Astrocyte (in vitro differentiated cells and primary cell): ENCODE measurements at regions not wholly inside any gene's neighbourhood (a gene's known extent, or its start where the extent isn't known, plus 50 kb on each side); places are given as distances from the start of the nearest gene placed in this dataset.

Source experiments
- DNase-seq: peaks from one replicate; pipeline ENCODE4 v3.0.0-alpha.2; 2010; ENCODE audit warnings: low read depth
- FAIRE-seq: peaks from 2 replicates; lab custom pipeline; 2011; peaks lifted over from hg19 to GRCh38; lab: Jason Lieb, UNC
- H2AFZ ChIP-seq: 2 replicates; pipeline ENCODE4 v1.6.0; 2012; ENCODE audit warnings: low read depth, low read length, inconsistent platforms
- H3K27ac ChIP-seq: 2 replicates; pipeline ENCODE4 v1.5.1; 2011; ENCODE audit warnings: low read depth, low read length, inconsistent platforms
- H3K27me3 ChIP-seq: 2 replicates; pipeline ENCODE4 v1.6.0; 2011; ENCODE audit warnings: low read length, inconsistent platforms; ENCODE audit not compliant: insufficient read depth
- H3K36me3 ChIP-seq: 2 replicates; pipeline ENCODE4 v1.5.1; 2011; ENCODE audit warnings: low read length, inconsistent platforms; ENCODE audit not compliant: insufficient read depth
- H3K4me1 ChIP-seq: 2 replicates; pipeline ENCODE4 v1.5.1; 2011; ENCODE audit warnings: low read length, inconsistent platforms; ENCODE audit not compliant: insufficient read depth
- H3K4me2 ChIP-seq: 2 replicates; pipeline ENCODE4 v1.6.0; 2012; ENCODE audit warnings: low read length, inconsistent platforms
- H3K4me3 ChIP-seq: 2 replicates; pipeline ENCODE4 v1.5.1; 2011; ENCODE audit warnings: low read depth, mild to moderate bottlenecking, low read length, inconsistent platforms; ENCODE audit not compliant: insufficient read depth
- H3K79me2 ChIP-seq: 2 replicates; pipeline ENCODE4 v1.6.0; 2012; ENCODE audit warnings: mild to moderate bottlenecking, low read length, inconsistent platforms; ENCODE audit not compliant: insufficient read depth
- H3K9ac ChIP-seq: 2 replicates; pipeline ENCODE4 v1.6.0; 2012; ENCODE audit warnings: mild to moderate bottlenecking, low read length, inconsistent platforms
- H3K9me3 ChIP-seq: 2 replicates; pipeline ENCODE4 v1.5.1; 2012; ENCODE audit warnings: low read depth, mild to moderate bottlenecking, low read length, inconsistent platforms; ENCODE audit not compliant: insufficient read depth
- H4K20me1 ChIP-seq: 2 replicates; pipeline ENCODE4 v1.6.0; 2012; ENCODE audit warnings: low read length, inconsistent platforms; ENCODE audit not compliant: insufficient read depth
- H3K27ac Mint-ChIP-seq: one replicate; pipeline ENCODE4 v1.8.0; 2021; ENCODE audit warnings: mild to moderate bottlenecking, mixed read lengths; ENCODE audit not compliant: unreplicated experiment
- H3K27me3 Mint-ChIP-seq: one replicate; pipeline ENCODE4 v1.8.0; 2021; ENCODE audit warnings: low read depth, mixed read lengths; ENCODE audit not compliant: unreplicated experiment
- H3K36me3 Mint-ChIP-seq: one replicate; pipeline ENCODE4 v1.8.0; 2021; ENCODE audit warnings: low read depth, mixed read lengths; ENCODE audit not compliant: unreplicated experiment
- H3K4me1 Mint-ChIP-seq: one replicate; pipeline ENCODE4 v1.8.0; 2021; ENCODE audit warnings: low read depth, mixed read lengths; ENCODE audit not compliant: unreplicated experiment
- H3K4me3 Mint-ChIP-seq: one replicate; pipeline ENCODE4 v1.8.0; 2021; ENCODE audit warnings: mild to moderate bottlenecking, moderate library complexity, mixed read lengths; ENCODE audit not compliant: unreplicated experiment
- H3K9me3 Mint-ChIP-seq: one replicate; pipeline ENCODE4 v1.8.0; 2021; ENCODE audit warnings: mild to moderate bottlenecking, mixed read lengths; ENCODE audit not compliant: unreplicated experiment
- EZH2 ChIP-seq: IDR thresholded peaks from 2 replicates; pipeline ENCODE4 v1.6.1; 2012; ENCODE audit warnings: mild to moderate bottlenecking, low read length, inconsistent platforms; ENCODE audit not compliant: insufficient read depth
- TF ChIP-seq, protein P1 (sequence below): IDR thresholded peaks from 2 replicates; pipeline ENCODE4 v1.5.1; 2011; ENCODE audit warnings: low read depth, mild to moderate bottlenecking, inconsistent platforms, low read length, moderate library complexity; ENCODE audit not compliant: insufficient read depth

- no peak for TF ChIP-seq EZH2
- TF ChIP-seq, protein P1, sequence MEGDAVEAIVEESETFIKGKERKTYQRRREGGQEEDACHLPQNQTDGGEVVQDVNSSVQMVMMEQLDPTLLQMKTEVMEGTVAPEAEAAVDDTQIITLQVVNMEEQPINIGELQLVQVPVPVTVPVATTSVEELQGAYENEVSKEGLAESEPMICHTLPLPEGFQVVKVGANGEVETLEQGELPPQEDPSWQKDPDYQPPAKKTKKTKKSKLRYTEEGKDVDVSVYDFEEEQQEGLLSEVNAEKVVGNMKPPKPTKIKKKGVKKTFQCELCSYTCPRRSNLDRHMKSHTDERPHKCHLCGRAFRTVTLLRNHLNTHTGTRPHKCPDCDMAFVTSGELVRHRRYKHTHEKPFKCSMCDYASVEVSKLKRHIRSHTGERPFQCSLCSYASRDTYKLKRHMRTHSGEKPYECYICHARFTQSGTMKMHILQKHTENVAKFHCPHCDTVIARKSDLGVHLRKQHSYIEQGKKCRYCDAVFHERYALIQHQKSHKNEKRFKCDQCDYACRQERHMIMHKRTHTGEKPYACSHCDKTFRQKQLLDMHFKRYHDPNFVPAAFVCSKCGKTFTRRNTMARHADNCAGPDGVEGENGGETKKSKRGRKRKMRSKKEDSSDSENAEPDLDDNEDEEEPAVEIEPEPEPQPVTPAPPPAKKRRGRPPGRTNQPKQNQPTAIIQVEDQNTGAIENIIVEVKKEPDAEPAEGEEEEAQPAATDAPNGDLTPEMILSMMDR: no peak
- DNase-seq: no peak
- no peaks in the 10 kb centered on the region for H3K4me1 Mint-ChIP-seq
Observed at GRCh38 chr7:24137338-24137737, 146.7 kb upstream of the NPY start.

GRCh38 chr7:24138343-24138742 is 145.6 kb upstream of the NPY start:
- no peak overlapping the region for H3K27ac Mint-ChIP-seq
- Histone ChIP-seq H3K79me2 (no peaks in the 10 kb centered on the region), H2AFZ (no peak overlapping the region), H3K4me2 (no peak overlapping the region), H4K20me1 (no peaks in the 10 kb centered on the region), H3K9me3 (no peaks in the 10 kb centered on the region), H3K27ac (no peak overlapping the region), H3K9ac (no peak overlapping the region), H3K4me3 (no peak overlapping the region), H3K4me1 (no peaks in the 10 kb centered on the region), H3K36me3 (no peaks in the 10 kb centered on the region), H3K27me3 (no peaks in the 10 kb centered on the region)
- peaks cover 3% of the 10 kb centered on the region for H3K9me3 Mint-ChIP-seq
- H3K4me3 Mint-ChIP-seq: no peak overlapping the region
- no peak for DNase-seq
- H3K36me3 Mint-ChIP-seq: no peaks in the 10 kb centered on the region
- peaks cover 26% of the 10 kb centered on the region for H3K27me3 Mint-ChIP-seq
- no peaks in the 10 kb centered on the region for H3K4me1 Mint-ChIP-seq
- no peak for FAIRE-seq
- TF ChIP-seq, protein P1: no peak
- no peak for TF ChIP-seq EZH2

More at GRCh38 chr7:24137338-24137737, 146.7 kb upstream of the NPY start:
- no peak overlapping the region for H3K9ac ChIP-seq
- H2AFZ ChIP-seq: no peak overlapping the region
- no peaks in the 10 kb centered on the region for H3K36me3 Mint-ChIP-seq
- no peaks in the 10 kb centered on the region for H3K36me3 ChIP-seq
- no peak overlapping the region for H3K27ac Mint-ChIP-seq
- H3K4me1 ChIP-seq: no peaks in the 10 kb centered on the region
- no peaks in the 10 kb centered on the region for H4K20me1 ChIP-seq
- FAIRE-seq: no peak
- H3K9me3 Mint-ChIP-seq: peaks cover 3% of the 10 kb centered on the region
- H3K4me3 Mint-ChIP-seq: no peak overlapping the region
- H3K79me2 ChIP-seq: no peaks in the 10 kb centered on the region
- H3K27me3 ChIP-seq: no peaks in the 10 kb centered on the region
- no peaks in the 10 kb centered on the region for H3K9me3 ChIP-seq
- no peak overlapping the region for H3K4me3 ChIP-seq
- H3K27ac ChIP-seq: no peak overlapping the region
- H3K4me2 ChIP-seq: no peak overlapping the region
- peaks cover 26% of the 10 kb centered on the region for H3K27me3 Mint-ChIP-seq

GRCh38 chr7:24140001-24140400 is 144.0 kb upstream of the NPY start:
- Mint-ChIP-seq H3K27ac (no peak overlapping the region), H3K4me1 (no peaks in the 10 kb centered on the region), H3K9me3 (peaks cover 3% of the 10 kb centered on the region), H3K36me3 (no peaks in the 10 kb centered on the region), H3K4me3 (no peak overlapping the region), H3K27me3 (peaks cover 22% of the 10 kb centered on the region)
- no peaks in the 10 kb centered on the region for H3K27me3 ChIP-seq
- no peak overlapping the region for H3K4me3 ChIP-seq
- no peaks in the 10 kb centered on the region for H4K20me1 ChIP-seq
- no peaks in the 10 kb centered on the region for H3K9me3 ChIP-seq
- no peaks in the 10 kb centered on the region for H3K4me1 ChIP-seq
- no peaks in the 10 kb centered on the region for H3K79me2 ChIP-seq
- no peaks in the 10 kb centered on the region for H3K36me3 ChIP-seq
- no peak overlapping the region for H3K4me2 ChIP-seq
- no peak overlapping the region for H3K27ac ChIP-seq
- H3K9ac ChIP-seq: no peak overlapping the region
- no peak for DNase-seq
- H2AFZ ChIP-seq: no peak overlapping the region
- TF ChIP-seq, protein P1: no peak
- TF ChIP-seq EZH2: no peak
- FAIRE-seq: no peak
